SU-DHL-6 (cell line): ENCODE measurements at regions not wholly inside any gene's neighbourhood (a gene's known extent, or its start where the extent isn't known, plus 50 kb on each side); places are given as distances from the start of the nearest gene placed in this dataset.

ENCODE experiments used
- EZH2phosphoT487 ChIP-seq: fragments of 200-600 bp; sonication (generic), shearing (Covaris generic); conservative IDR thresholded peaks from 2 replicates; pipeline ENCODE4 v1.6.1; 2018; ENCODE audit warnings: mild to moderate bottlenecking, antibody characterized with exemption, low read length, moderate library complexity, mixed read lengths
- TF ChIP-seq, protein P1 (sequence below): fragments of 200-600 bp; sonication (generic); IDR thresholded peaks from one replicate; pipeline ENCODE4 v1.5.1; 2017; ENCODE audit warnings: antibody characterized with exemption, mild to moderate bottlenecking, low read length, moderate library complexity; ENCODE audit not compliant: insufficient read depth, poor library complexity, severe bottlenecking

GRCh38 chr1:213419401-213420030 lies 368.5 kb downstream of the RPS6KC1 start:
- TF ChIP-seq, protein P1, sequence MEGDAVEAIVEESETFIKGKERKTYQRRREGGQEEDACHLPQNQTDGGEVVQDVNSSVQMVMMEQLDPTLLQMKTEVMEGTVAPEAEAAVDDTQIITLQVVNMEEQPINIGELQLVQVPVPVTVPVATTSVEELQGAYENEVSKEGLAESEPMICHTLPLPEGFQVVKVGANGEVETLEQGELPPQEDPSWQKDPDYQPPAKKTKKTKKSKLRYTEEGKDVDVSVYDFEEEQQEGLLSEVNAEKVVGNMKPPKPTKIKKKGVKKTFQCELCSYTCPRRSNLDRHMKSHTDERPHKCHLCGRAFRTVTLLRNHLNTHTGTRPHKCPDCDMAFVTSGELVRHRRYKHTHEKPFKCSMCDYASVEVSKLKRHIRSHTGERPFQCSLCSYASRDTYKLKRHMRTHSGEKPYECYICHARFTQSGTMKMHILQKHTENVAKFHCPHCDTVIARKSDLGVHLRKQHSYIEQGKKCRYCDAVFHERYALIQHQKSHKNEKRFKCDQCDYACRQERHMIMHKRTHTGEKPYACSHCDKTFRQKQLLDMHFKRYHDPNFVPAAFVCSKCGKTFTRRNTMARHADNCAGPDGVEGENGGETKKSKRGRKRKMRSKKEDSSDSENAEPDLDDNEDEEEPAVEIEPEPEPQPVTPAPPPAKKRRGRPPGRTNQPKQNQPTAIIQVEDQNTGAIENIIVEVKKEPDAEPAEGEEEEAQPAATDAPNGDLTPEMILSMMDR = no peak
- TF ChIP-seq EZH2phosphoT487 = no peak
